Occipital lobe (tissue), 1 donor: ENCODE measurements at regions not wholly inside any gene's neighbourhood (a gene's known extent, or its start where the extent isn't known, plus 50 kb on each side); places are given as distances from the start of the nearest gene placed in this dataset.

Experiments used
- DNase-seq: peaks from one replicate; lab custom pipeline; 2025; lab: John Stamatoyannopoulos, UW

DNA sequence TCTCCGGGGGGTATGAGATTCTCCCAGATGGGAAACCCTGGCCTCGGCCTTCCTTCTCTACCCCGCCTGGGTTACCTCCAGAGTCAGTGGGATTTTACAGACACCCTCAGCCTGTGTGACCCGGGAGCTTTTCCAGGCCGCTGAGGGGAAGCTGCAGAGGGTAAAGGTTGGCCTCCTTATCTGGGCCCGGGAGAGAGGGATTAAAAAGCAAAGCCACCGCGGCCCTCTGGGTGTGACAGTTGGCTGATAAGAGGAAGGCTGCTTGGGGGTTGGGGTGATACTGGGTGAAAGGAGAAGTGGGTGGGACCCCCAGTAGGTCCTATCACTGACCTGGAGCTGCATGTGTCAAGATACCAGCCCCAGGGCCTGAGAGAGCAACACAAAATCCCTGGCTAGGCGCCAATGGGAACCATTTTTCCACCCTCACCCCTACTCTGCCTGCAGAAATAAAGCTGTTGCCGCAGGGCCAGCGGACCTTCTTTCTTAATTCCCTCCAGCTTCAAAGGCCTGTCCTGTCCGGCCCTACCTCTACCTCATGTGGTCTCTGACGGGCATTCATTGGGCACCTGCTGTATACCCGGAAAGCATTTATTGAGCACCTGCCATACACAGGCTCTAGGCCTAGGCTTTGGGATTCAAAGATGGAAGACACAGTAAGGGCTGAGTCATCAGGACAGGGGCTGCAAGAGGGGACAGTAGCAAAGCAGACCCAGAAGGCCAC lies 77.6 kb upstream of the GSE1 start:
- no peak for DNase-seq

DNA sequence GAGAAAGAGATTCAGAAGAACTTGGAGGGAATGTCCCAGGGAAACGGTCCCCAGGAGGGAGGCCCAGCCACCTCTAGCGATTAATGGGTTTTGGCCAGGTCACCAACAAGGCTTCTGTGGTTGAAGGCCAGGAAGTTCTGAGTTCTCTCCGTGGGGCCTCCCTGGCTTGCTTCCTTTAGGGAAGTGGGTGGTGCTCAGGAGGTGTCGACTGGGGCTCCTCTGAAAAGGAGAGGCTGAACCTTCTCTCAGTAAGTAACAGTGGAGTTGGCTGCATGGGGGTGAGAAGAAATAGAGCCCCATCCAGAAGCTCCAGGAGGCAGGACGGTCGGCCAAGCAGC lies 77.1 kb upstream of the GSE1 start:
- no peak for DNase-seq

DNA sequence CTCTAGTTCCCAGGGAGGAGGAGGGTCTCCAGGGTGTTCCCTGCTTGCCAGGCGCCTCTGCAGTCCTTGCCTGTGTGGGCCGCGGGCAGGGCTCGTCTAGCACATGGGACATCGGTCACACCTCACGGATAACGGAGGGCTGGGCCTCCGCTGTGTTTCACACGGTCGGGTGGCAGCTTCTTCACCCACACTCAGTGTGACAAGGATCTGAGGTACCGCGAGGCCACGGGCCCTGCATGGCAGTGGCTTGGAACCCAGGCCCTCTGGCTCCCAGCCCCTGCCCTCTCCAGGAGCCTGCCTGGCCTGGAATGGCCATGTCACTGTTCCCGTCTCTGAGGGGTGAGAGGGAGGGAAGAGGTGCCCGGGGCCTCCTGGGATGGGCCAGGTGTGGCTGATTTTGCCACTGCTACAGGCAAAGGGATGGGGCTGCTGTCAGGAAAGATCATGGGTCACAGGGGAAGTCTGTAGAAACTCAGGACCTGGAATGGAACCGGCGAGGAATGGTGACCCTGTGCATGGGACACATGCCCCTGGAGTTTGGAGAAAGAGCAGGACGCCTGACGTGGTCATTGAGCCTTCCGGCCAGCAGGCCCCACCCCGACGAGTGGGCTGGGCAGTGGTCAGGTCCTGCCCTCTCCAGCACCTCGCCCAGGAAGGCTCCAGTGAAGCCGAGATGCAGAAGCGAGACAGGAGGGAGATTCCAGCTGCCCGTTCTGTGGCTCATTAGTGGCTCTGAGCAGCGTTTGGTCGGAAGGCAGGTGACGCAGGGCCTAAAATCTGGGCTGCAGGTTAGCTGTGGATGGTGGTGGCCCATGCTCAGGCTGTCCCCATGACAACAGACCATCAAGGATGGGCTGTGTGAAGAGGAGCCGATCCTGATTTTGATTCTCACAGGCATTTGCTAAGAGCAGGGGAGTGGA lies 76.5 kb upstream of the GSE1 start:
- no peak for DNase-seq

DNA sequence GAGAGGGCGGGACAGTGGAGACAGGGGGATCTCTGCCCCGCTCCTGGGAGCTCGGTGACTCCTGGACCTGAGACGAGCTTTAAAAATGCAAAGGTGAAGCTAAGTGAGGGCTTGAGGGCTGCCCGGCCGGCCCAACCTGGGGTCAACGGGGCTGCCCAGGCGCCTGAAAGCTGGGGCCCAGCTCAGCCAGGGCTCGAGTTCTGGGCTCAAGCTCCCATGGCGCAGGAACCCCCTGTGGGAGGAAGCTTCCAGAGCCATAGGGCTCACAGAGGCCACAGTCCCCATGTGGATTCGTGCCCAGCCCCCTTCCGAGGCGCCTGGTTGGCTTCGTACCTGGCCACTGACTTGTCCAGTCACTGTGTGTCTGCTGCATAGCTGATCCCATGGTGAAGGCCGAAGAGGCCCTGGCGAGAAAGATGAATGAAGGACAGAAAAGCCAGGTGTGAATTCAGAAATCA lies 75.8 kb upstream of the GSE1 start:
- no peak for DNase-seq

DNA sequence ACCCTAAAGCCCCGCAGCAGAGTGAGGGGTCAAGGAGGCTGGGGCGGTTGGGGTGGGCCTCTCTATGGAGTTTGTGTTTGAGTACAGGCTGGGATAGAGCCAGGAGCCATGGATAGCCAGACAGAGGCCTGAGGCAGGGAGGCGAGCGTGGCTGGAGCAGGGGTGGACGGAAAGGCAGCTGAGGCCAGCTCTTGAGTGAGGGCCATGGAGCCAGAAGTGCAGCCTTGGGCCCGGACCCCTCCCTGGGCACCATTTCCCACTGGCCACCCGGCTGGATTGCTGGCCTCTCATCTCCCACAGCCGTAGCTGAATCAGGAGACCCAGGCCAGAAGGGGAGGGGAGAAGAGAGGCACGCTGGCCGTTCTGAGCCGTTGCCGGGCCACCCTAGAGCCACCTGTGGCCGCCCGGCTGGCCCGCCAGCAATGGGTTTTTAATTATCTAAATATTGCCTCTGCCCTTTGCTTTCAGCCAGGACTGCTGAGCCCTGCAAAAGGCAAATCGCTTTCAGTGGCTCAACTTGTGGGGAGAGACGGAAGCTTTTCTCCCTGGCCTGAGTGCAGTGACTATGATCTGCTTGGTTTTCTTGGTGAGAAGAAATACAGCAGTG lies 75.2 kb upstream of the GSE1 start:
- DNase-seq: no peak

DNA sequence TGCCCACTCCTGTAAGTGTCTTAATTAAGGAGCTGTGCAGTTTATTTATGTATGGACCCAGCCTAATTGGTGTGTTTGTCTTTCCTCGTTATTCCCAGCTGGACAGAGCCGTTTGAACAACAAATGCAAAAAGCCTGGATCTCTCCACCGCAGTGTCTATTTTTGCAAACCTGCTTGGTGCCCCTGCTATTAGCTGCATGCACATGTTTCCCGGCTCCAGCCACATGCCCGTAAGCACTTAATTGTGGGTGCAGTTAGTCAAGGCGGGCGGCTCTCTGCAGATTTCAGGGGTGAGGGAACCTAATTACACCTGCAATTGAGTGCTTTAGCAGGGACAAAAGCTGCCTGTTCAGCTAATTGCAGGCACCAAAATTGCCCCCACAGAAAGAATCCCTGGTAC lies 74.0 kb upstream of the GSE1 start:
- DNase-seq: no peak

DNA sequence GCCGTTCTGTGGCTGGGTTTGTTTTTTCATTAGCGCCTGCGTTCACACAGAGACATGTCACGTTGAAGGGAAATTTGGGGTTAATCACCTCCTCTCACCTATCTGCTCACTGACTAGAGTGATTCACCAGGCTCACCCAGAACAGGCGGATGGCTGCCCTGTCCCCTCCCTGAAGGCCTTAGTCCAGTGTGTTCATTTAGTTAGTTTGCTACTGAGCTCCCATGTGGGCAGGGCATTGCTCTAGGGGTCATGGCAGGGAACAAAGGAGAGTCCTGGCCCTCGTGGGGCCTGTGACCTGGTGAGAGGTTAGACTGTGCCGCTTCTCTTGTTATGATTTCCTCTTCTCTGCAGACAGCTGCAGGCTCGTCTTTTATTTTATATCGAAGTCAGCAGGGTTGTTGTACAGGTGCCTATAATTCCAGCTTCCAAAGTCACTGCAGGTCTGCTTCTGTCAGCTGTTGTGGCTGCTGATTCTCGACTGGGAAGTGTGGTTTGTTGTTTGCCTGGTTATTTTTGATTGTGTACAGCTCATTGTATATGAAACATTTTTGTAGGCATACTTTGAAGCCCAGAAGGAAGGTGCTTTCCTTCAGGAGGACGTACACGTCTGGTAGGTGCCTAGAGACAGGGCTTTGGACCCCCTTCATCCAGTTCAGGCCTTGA lies 73.4 kb upstream of the GSE1 start:
- no peak for DNase-seq

DNA sequence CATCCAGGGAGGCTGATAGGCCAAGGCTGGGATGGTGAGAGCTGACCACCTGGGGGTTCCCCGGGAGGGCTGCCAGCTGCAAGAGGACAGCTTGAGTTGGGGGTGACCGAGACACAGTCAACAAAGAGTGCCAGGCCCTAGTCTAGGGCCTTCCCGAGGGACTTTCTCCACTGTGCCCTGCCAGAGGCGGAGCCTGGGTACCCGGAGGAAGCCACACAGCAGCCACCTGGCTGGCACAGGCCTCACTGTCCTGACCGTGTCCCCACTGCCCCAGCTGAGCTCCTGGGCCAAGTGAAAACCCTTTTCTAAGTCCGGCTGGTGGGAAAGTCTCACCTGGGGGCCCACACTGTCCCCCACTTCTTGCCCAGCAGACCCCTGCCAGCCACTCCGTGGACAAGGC lies 71.9 kb upstream of the GSE1 start:
- no peak for DNase-seq

DNA sequence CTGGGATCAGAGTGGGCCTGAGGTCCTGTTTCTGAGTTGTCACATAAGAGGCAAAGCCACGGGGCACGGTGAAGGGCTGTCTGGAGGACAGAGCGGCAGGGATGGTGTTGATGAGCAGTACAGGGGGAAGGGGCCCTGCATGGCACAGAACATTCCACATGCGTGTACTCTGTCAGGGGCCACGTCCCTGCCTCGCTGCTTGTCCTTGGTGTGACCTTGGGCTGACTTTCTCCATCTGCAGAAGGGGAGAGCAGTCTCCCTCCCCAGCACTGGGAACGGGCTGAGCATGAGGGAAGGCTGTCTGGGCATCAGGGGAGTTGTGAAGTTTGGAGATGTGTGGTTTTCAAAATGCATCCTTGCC lies 71.5 kb upstream of the GSE1 start:
- no peak for DNase-seq

DNA sequence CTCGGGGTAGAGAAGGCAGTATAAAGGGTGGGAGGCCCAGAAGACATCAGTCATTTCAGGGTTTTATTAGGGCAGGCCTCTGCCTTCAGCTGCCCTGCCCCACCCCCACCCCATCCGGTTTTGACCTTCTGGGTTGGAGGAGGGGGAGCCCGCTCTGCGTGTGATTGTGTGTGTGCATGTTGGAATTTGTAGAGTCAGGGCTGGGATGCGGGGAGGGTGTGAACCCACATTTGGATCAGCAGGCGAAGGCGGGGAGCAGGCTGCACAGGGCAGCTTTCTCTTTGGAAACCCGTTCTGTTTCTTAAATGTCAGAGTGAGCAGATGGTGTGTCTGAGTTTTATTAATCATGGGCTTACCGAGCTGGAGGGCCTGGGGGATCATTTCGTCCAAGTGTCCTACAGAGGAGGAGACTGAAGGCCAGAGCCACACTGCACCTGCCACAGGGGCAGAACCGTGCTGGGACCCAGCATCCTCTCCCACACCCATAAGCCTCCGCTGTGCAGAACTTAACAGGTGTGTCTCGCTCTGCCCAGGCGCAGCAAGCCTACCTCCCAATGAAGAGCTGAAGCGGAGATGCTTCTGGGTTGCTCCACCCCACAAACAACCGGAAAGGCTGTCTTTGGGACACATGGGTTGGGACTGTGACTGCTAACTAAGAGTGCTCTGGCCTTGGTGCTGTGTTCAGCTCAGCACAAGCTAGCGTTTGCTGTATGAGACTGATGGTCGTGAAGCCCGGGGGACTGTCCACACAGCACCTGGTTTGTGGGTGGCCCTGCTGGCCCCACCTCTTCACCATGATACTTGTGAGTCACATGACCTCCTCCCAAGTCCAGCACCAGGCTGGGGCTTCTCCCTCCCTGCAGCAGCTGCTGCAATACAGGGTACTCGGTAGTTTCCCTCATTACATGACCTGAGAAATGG lies 70.9 kb upstream of the GSE1 start:
- no peak for DNase-seq

DNA sequence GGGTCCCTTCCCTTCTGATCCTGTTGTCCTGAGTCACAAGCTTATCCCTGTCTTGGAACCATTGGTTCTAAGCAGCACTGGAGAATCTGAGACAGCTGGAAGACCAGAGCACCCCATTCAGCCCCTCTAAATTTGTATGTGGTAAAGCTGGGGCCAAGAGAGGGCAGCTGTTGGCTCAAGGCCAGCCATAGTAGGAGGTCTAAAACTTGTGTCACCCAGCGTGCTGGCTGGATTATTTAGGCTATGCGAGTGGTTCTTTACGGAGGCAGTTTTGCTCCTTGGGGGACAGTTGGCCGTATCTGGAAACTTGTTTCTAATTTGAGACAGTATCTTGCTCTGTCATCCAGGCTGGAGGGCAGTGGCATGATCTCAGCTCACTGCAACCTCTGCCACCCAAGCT lies 69.6 kb upstream of the GSE1 start:
- no peak for DNase-seq

DNA sequence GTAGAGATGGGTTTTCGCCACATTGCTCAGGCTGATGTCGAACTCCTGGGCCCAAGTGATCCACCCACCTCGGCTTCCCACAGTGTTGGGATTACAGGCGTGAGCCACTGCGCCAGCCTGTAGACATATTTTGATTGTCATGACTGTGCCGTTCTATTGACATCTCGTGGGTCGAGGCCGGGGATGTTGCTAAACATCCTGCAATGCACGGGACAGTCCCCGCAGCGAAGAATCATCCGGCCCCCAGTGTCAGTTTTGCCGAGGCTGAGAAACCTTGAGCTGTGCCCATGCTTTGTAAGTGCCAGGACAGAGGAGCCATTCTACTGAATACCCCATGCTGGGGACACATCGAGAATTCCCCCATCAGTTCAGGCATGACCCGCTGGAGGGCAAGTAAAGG lies 69.1 kb upstream of the GSE1 start:
- no peak for DNase-seq

DNA sequence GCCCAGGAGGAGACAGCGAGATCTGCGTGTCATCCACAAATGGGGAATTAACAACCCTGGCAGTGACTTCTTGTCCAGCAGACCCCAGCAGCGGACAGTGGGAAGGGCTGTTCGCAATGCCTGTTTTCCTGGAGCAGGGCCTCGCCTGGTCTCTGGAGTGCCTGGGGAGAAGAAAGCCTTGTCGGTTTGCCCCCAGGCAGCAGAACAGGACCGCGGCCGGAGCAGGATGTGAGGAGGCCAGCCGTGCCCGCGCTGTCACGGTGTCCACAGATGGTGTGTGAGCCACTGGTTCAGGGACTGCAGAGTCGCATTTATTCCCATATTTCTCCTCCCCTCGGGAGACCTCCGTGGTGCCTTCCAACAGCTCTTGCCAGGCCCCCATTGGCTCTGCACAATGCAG lies 68.5 kb upstream of the GSE1 start:
- no peak for DNase-seq

DNA sequence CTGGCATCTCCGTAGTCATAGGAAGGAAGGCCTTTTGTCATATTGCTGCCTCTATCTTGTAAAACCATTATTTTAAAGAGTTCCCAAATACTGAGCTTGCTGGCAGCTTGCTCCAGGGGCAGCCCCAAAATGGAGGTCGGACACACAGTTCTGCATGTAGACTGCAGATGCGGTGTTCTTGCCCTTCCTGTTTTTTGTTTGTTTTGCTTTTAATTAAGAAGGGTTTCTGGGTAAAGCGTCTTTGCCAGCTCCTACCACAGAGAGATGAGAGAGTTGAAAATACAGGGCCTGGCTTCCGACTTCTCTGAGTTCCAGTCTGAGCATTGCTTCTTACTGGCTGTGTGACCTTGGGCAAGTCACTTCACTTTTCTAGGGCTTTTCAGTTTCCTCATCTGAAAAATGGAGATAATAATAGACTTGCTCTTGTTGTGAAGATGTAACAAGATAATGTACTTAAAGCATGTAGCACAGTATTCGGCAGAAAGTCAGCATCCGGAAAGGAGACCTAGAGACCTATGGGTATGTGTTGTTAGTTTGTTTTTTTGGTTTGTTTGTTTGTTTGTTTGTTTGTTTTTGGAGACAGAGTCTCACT lies 67.8 kb upstream of the GSE1 start:
- no peak for DNase-seq

DNA sequence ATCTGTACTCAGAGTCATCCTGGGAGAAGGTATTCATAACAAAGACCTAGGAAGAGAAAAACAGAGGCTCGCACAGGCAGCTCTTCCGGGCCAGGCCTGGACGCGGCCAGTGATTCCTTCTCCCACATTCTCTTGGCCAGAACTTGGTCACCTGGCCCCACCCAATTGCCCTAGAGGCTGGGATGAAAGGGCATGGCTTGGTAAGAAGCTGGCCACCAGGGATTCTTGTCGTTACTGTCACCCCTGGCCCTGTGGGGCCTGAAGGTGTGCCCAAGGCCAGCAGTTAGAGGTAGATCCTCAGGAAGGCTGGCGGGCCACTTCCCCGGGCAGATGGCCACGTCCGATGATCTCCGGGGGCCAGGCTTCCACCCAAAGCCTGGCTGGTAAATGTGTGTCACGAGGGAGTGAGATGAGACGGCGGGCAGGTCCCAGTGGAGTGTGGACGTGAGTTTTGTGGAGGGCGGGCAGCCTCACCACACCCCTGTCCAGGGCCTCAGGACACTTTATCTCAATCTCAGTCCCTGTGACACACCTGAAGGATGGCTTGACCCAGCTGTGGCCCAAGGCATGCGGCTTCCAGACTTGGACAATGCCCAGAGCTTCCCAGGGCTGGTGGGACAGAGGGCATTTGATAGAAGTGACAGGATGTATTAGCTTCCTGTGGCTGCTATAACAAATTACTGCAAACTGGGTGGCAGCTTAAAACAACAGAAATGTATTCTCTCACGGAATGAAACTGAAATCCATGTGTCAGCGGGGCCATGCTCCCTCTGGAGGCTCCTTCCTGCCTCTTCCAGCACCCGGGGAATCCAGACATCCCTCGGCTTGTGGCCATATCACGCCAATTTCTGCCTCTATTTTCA lies 66.3 kb upstream of the GSE1 start:
- no peak for DNase-seq

DNA sequence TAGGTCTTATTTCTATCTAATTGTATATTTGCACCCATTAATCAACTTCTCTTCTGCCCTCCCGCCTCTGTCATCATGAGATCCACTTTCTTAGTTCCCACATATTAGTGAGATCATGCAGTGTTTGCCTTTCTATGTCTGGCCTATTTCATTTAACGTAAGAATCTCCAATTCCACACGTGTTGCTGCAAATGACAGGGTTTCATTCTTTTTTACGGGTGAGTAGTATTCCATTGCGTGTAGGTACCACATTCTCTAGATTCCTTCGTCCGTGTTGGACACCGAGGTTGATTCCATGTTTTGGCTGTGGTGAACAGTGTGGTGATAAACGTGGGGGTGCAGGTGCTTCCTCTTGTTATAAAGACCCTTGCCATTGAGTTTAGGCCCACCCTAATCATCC lies 64.7 kb upstream of the GSE1 start:
- no peak for DNase-seq

DNA sequence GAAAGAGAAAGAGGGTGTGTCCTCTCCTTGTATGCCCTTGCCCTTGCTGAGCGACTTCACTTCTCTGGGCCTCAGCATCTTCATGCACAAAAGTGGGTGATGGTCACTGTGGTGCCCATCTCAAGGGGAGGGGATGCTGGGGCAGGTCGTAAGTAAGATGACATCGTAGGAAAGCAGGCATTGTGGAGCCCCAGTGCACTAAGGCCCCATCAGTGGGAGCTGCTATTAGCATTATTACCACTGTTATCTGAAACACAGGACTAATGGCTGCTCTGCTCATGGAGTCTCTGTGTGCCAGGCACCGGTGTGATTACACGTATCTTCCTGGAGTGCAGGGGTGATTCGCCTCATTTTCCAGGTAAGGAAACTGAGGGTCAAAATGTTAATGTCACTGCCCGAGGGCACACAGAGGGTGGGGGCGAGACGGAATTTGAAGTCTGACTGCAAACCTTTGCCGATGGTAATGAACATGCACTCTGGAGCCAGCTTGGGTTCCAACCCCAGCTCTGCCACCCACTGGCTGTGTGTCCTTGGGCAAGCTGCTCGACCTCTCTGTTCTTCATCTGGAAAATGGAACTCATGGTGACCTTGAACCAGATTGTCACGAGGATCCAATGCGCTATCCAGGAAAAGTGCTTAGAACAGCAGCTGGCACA lies 63.2 kb upstream of the GSE1 start:
- DNase-seq: no peak

DNA sequence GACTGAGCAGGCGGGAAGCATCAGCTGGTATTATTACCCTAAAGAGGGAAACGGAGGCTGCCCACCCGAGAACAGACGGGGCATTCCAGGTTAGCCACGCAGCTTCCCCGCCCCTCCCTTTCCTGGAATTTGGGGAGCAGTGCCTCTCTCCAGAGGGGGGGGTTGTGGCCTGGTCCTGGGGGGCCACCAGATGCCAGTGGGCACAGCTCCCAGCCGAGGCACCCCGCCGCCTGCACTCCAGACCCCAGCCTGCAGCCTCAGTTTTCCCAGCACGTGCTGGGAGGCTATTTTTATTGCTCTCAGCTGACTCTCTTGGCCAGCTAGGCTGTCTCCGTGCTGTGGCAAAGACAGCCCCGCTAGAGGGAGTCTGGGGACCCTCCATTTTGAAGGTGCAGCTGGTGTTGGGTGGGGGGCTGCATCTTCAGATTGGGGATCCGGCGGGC lies 62.7 kb upstream of the GSE1 start:
- DNase-seq: no peak
